ENCODE measurements at regions not wholly inside any gene's neighbourhood (a gene's known extent, or its start where the extent isn't known, plus 50 kb on each side); places are given as distances from the start of the nearest gene placed in this dataset.

GRCh38 chr2:220002251-220002650 lies 374.8 kb downstream of the SLC4A3 start:
- Histone ChIP-seq H3K27me3 (ENCODE audit: insufficient read depth, low read length) (no peaks in the 10 kb centered on the region), H2BK5ac (ENCODE audit: insufficient read length, low read length) (no peak overlapping the region), H3K79me2 (ENCODE audit: insufficient read depth, low read length) (no peaks in the 10 kb centered on the region; the same call in 1 of the 2 replicates), H3K27ac (ENCODE audit: insufficient read length, low read depth, low read length) (no peak overlapping the region), H2BK20ac (ENCODE audit: low read depth, low read length, poor library complexity, severe bottlenecking) (no peak overlapping the region), H4K91ac (ENCODE audit: insufficient read length, low read depth, low read length) (no peak overlapping the region), H3K9me3 (ENCODE audit: control insufficient read depth, low read depth, low read length) (no peaks in the 10 kb centered on the region), H3K23ac (ENCODE audit: insufficient read length, low read depth, low read length) (no peak overlapping the region), H2BK15ac (ENCODE audit: low read depth, low read length) (no peak overlapping the region), H3T11ph (ENCODE audit: low read length) (no peak overlapping the region), H3K14ac (ENCODE audit: insufficient read depth, low read length) (no peak overlapping the region), H2BK120ac (ENCODE audit: low read depth, low read length, poor library complexity, severe bottlenecking) (no peak overlapping the region), H3K4me1 (ENCODE audit: insufficient read depth, low read length) (no peaks in the 10 kb centered on the region), H3K4ac (ENCODE audit: low read depth, low read length) (no peak overlapping the region), H3K18ac (ENCODE audit: insufficient read length, low read depth, low read length) (no peak overlapping the region), H4K5ac (ENCODE audit: insufficient read length, low read depth, low read length) (no peak overlapping the region), H3K4me2 (ENCODE audit: insufficient read depth, insufficient read length, low read length) (no peak overlapping the region), H2BK12ac (ENCODE audit: insufficient read length, low read depth, low read length) (no peak overlapping the region), H2AK5ac (ENCODE audit: insufficient read length, low read length) (no peak overlapping the region), H4K8ac (replicated peaks; ENCODE audit: insufficient read length, low read depth, low read length) (no peak overlapping the region), H3K9ac (ENCODE audit: extremely low read depth, insufficient read length, low read length) (no peak overlapping the region), H3K79me1 (ENCODE audit: insufficient read depth, low read depth, low read length, poor library complexity, severe bottlenecking) (no peaks in the 10 kb centered on the region), H4K20me1 (ENCODE audit: control insufficient read depth, insufficient read depth, insufficient read length) (no peaks in the 10 kb centered on the region), H3K56ac (ENCODE audit: insufficient read length, low read depth, low read length) (no peak overlapping the region), H3K23me2 (ENCODE audit: insufficient read length, low read depth, low read length, poor library complexity, severe bottlenecking) (no peaks in the 10 kb centered on the region), H2AFZ (ENCODE audit: low read length) (no peak overlapping the region)
- Mint-ChIP-seq H3K9me3 (no peaks in the 10 kb centered on the region), H3K4me1 (peaks cover 9 to 18% of the 10 kb centered on the region in 2 experiments), H3K27ac (no peak overlapping the region), H3K4me3 (no peak overlapping the region), H3K27me3 (ENCODE audit: low read depth) (peaks cover 4% of the 10 kb centered on the region; the same call in 1 of the 2 replicates), H3K36me3 (ENCODE audit: insufficient read depth in 1 of 3, low read depth in 3 of 3) (no peaks in the 10 kb centered on the region)
- TF ChIP-seq CTCF (conservative IDR thresholded peaks at IDR 0.05): no peak
- DNase-seq: no peak
- no CpG with 5 or more reads among the region's 4 CpGs for WGBS (ENCODE audit: extremely low coverage, insufficient read length, low lambda C conversion rate)
